ENCODE measurements at regions not wholly inside any gene's neighbourhood (a gene's known extent, or its start where the extent isn't known, plus 50 kb on each side); places are given as distances from the start of the nearest gene placed in this dataset.

DNA sequence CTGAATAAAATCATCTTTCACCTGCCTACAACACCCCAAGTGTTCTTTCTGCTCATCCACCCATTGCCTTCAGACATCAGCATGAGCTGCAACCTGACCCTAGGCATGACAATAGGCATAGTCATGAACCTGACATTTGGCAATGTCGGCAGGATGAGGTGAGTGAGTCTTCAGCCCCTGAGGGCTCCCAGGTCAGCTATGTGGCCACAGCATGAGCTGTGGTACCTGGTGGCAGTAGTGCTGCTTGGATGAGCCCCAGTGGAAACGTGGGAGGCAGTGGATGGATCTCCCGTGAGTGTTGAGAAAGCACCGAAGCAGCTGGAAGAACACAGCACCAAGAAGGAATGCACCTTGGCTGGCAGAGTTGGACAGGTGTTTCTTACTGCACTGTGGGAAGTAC lies 334.8 kb upstream of the FAR2 start:
- no peak overlapping the region for H3K4me3 ChIP-seq (ENCODE audit: low read length)
- peak in 1 of 2 donors; percentile 17 for DNase-seq
- no CpG with 5 or more reads among the region's 4 CpGs for WGBS (ENCODE audit: insufficient coverage, low lambda C conversion rate)
- no peaks in the 10 kb centered on the region for H3K9me3 ChIP-seq (ENCODE audit: control insufficient read depth, low read depth, low read length)
- no peaks in the 10 kb centered on the region for H3K36me3 ChIP-seq (ENCODE audit: control insufficient read depth, insufficient read depth, low read length)
- H3K27ac ChIP-seq (ENCODE audit: low read length): no peak overlapping the region
- H3K27me3 ChIP-seq (ENCODE audit: control insufficient read depth, insufficient read depth, low read length): no peaks in the 10 kb centered on the region
- no peaks in the 10 kb centered on the region for H3K4me1 ChIP-seq (ENCODE audit: control insufficient read depth, insufficient read depth, low read length)

- H3K4me3 ChIP-seq (ENCODE audit: low read length): no peak overlapping the region
- WGBS (ENCODE audit: insufficient coverage, low lambda C conversion rate): no CpG with 5 or more reads among the region's 7 CpGs
- H3K9me3 ChIP-seq (ENCODE audit: control insufficient read depth, low read depth, low read length): no peaks in the 10 kb centered on the region
- H3K36me3 ChIP-seq (ENCODE audit: control insufficient read depth, insufficient read depth, low read length): no peaks in the 10 kb centered on the region
- H3K27ac ChIP-seq (ENCODE audit: low read length): no peak overlapping the region
- no peak for DNase-seq
- H3K4me1 ChIP-seq (ENCODE audit: control insufficient read depth, insufficient read depth, low read length): no peaks in the 10 kb centered on the region
- H3K27me3 ChIP-seq (ENCODE audit: control insufficient read depth, insufficient read depth, low read length): no peaks in the 10 kb centered on the region
Observed at GRCh38 chr12:28817524-28817923, 331.6 kb upstream of the FAR2 start.

- H3K9me3 ChIP-seq (ENCODE audit: control insufficient read depth, low read depth, low read length): no peaks in the 10 kb centered on the region
- no peak for DNase-seq
- H3K4me1 ChIP-seq (ENCODE audit: control insufficient read depth, insufficient read depth, low read length): no peaks in the 10 kb centered on the region
- no CpG with 5 or more reads among the region's 2 CpGs for WGBS (ENCODE audit: insufficient coverage, low lambda C conversion rate)
- H3K27me3 ChIP-seq (ENCODE audit: control insufficient read depth, insufficient read depth, low read length): no peaks in the 10 kb centered on the region
- H3K4me3 ChIP-seq (ENCODE audit: low read length): no peak overlapping the region
- no peak overlapping the region for H3K27ac ChIP-seq (ENCODE audit: low read length)
- H3K36me3 ChIP-seq (ENCODE audit: control insufficient read depth, insufficient read depth, low read length): no peaks in the 10 kb centered on the region
Observed at GRCh38 chr12:28824193-28824846, 324.8 kb upstream of the FAR2 start.

- Histone ChIP-seq H3K27me3 (ENCODE audit: control insufficient read depth, insufficient read depth, low read length) (no peaks in the 10 kb centered on the region), H3K27ac (ENCODE audit: low read length) (no peak overlapping the region), H3K4me3 (ENCODE audit: low read length) (no peak overlapping the region), H3K9me3 (ENCODE audit: control insufficient read depth, low read depth, low read length) (no peaks in the 10 kb centered on the region), H3K36me3 (ENCODE audit: control insufficient read depth, insufficient read depth, low read length) (no peaks in the 10 kb centered on the region), H3K4me1 (ENCODE audit: control insufficient read depth, insufficient read depth, low read length) (no peaks in the 10 kb centered on the region)
- DNase-seq: no peak
Observed at GRCh38 chr12:28824849-28825248, 324.2 kb upstream of the FAR2 start.

DNA sequence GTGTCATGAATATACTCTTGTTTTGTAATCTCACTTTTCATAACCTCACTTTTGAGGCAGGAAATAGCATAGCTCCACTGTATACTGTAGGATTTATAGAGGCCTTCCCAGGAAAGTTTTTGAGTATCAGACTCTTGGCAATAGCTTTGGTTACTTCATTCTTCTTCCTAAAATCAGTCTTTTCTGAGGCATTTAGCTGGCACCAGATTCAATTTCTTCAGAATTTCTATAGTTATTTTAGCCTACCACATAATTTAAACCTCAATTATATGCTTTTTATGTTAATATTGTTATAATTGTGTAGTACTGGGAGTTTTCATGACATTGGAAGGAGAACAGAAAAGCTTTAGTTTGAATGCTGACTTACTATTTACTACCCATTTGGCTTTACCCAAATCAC lies 322.3 kb upstream of the FAR2 start:
- H3K4me3 ChIP-seq (ENCODE audit: low read length): no peak overlapping the region
- no peaks in the 10 kb centered on the region for H3K27me3 ChIP-seq (ENCODE audit: control insufficient read depth, insufficient read depth, low read length)
- H3K36me3 ChIP-seq (ENCODE audit: control insufficient read depth, insufficient read depth, low read length): no peaks in the 10 kb centered on the region
- H3K9me3 ChIP-seq (ENCODE audit: control insufficient read depth, low read depth, low read length): no peaks in the 10 kb centered on the region
- no peak for DNase-seq
- H3K27ac ChIP-seq (ENCODE audit: low read length): no peak overlapping the region
- H3K4me1 ChIP-seq (ENCODE audit: control insufficient read depth, insufficient read depth, low read length): no peaks in the 10 kb centered on the region

GRCh38 chr12:28827861-28828260 lies 321.2 kb upstream of the FAR2 start:
- 37% methylated on average over 2 of the region's 3 CpGs for WGBS (ENCODE audit: insufficient coverage, low lambda C conversion rate)
- no peak for DNase-seq
- no peaks in the 10 kb centered on the region for H3K36me3 ChIP-seq (ENCODE audit: control insufficient read depth, insufficient read depth, low read length)
- no peak overlapping the region for H3K27ac ChIP-seq (ENCODE audit: low read length)
- H3K4me3 ChIP-seq (ENCODE audit: low read length): no peak overlapping the region
- H3K4me1 ChIP-seq (ENCODE audit: control insufficient read depth, insufficient read depth, low read length): no peaks in the 10 kb centered on the region
- no peaks in the 10 kb centered on the region for H3K27me3 ChIP-seq (ENCODE audit: control insufficient read depth, insufficient read depth, low read length)
- no peaks in the 10 kb centered on the region for H3K9me3 ChIP-seq (ENCODE audit: control insufficient read depth, low read depth, low read length)

DNA sequence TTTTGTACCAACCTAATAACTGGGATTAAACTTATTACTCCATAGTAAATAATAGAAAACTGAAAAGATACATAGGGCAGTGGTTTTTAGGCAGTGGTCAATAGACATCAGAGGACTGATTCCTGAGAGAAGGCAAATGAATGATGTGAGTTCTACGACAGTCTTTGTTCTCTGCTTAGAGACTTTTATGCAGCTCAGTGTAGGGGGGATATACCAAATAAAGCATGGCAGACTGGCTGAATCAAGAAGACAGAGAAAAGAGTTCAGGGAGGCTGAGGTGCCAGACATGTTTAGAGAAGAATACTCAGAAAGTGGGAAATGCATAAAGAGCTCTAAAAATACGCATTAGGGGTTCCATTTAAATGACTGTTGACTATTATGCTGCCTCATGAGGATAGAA lies 320.8 kb upstream of the FAR2 start:
- Histone ChIP-seq H3K36me3 (ENCODE audit: control insufficient read depth, insufficient read depth, low read length) (no peaks in the 10 kb centered on the region), H3K4me3 (ENCODE audit: low read length) (no peak overlapping the region), H3K4me1 (ENCODE audit: control insufficient read depth, insufficient read depth, low read length) (no peaks in the 10 kb centered on the region), H3K27me3 (ENCODE audit: control insufficient read depth, insufficient read depth, low read length) (no peaks in the 10 kb centered on the region), H3K27ac (ENCODE audit: low read length) (no peak overlapping the region), H3K9me3 (ENCODE audit: control insufficient read depth, low read depth, low read length) (no peaks in the 10 kb centered on the region)
- no peak for DNase-seq
- 100% methylated on average over 1 of the region's 2 CpGs for WGBS (ENCODE audit: insufficient coverage, low lambda C conversion rate)

GRCh38 chr12:28830491-28830890 lies 318.6 kb upstream of the FAR2 start:
- H3K36me3 ChIP-seq (ENCODE audit: control insufficient read depth, insufficient read depth, low read length): no peaks in the 10 kb centered on the region
- no peaks in the 10 kb centered on the region for H3K27me3 ChIP-seq (ENCODE audit: control insufficient read depth, insufficient read depth, low read length)
- 85% methylated on average over 7 of the region's 11 CpGs for WGBS (ENCODE audit: insufficient coverage, low lambda C conversion rate)
- H3K4me3 ChIP-seq (ENCODE audit: low read length): no peak overlapping the region
- H3K27ac ChIP-seq (ENCODE audit: low read length): no peak overlapping the region
- H3K4me1 ChIP-seq (ENCODE audit: control insufficient read depth, insufficient read depth, low read length): no peaks in the 10 kb centered on the region
- DNase-seq: no peak
- no peaks in the 10 kb centered on the region for H3K9me3 ChIP-seq (ENCODE audit: control insufficient read depth, low read depth, low read length)

DNA sequence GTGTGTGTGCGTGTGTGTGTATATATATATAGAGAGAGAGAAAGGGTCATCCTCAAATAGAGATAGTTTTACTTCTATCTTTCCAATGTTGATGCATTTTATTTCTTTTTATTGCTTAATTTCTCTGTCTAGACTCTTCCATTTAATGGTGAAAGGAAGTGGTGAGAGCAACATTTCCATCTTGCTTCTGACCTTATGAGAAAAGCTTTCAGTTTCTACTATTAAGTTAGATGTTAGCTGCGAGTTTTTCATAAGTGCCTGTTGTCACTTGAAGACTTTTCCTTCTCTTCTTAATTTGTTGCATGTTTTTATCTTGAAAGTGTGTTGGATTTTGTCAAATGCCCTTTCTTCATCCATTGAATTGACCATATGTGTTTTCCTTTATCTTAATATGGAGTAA lies 304.4 kb upstream of the FAR2 start:
- no peak for DNase-seq
- WGBS (ENCODE audit: insufficient coverage, low lambda C conversion rate): 86% methylated on average over 1 of the region's 2 CpGs
- H3K4me1 ChIP-seq (ENCODE audit: control insufficient read depth, insufficient read depth, low read length): no peaks in the 10 kb centered on the region
- H3K27ac ChIP-seq (ENCODE audit: low read length): no peak overlapping the region
- no peak overlapping the region for H3K4me3 ChIP-seq (ENCODE audit: low read length)
- no peaks in the 10 kb centered on the region for H3K36me3 ChIP-seq (ENCODE audit: control insufficient read depth, insufficient read depth, low read length)
- no peaks in the 10 kb centered on the region for H3K9me3 ChIP-seq (ENCODE audit: control insufficient read depth, low read depth, low read length)
- H3K27me3 ChIP-seq (ENCODE audit: control insufficient read depth, insufficient read depth, low read length): no peaks in the 10 kb centered on the region

DNA sequence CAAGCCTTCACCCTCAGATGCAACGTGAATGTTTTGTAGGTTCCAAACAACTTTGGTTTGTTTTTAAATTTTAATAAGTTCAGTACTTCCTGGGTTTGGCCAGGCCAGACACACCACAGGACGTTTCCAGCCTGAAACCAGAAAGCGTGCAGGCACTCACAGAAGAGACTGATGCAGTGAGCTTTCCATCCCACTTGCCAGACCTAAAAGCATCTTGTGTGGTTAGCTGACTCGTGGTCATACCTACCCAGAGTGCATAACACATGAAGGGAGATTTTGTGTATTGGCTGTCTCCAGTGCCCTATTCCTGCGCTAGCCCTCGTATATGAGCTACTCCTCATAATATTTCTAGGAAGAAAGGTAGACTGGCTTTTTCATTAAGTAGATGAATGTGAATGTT lies 297.3 kb upstream of the FAR2 start:
- Histone ChIP-seq H3K9me3 (ENCODE audit: control insufficient read depth, low read depth, low read length) (no peaks in the 10 kb centered on the region), H3K27ac (ENCODE audit: low read length) (no peak overlapping the region), H3K36me3 (ENCODE audit: control insufficient read depth, insufficient read depth, low read length) (no peaks in the 10 kb centered on the region), H3K4me3 (ENCODE audit: low read length) (no peak overlapping the region), H3K27me3 (ENCODE audit: control insufficient read depth, insufficient read depth, low read length) (no peaks in the 10 kb centered on the region), H3K4me1 (ENCODE audit: control insufficient read depth, insufficient read depth, low read length) (no peaks in the 10 kb centered on the region)
- DNase-seq: no peak
- no CpG with 5 or more reads among the region's 6 CpGs for WGBS (ENCODE audit: insufficient coverage, low lambda C conversion rate)

- Histone ChIP-seq H3K36me3 (ENCODE audit: control insufficient read depth, insufficient read depth, low read length) (no peaks in the 10 kb centered on the region), H3K4me1 (ENCODE audit: control insufficient read depth, insufficient read depth, low read length) (no peaks in the 10 kb centered on the region), H3K27me3 (ENCODE audit: control insufficient read depth, insufficient read depth, low read length) (no peaks in the 10 kb centered on the region), H3K27ac (ENCODE audit: low read length) (no peak overlapping the region), H3K9me3 (ENCODE audit: control insufficient read depth, low read depth, low read length) (no peaks in the 10 kb centered on the region), H3K4me3 (ENCODE audit: low read length) (no peak overlapping the region)
- no peak for DNase-seq
- WGBS (ENCODE audit: insufficient coverage, low lambda C conversion rate): 40% methylated on average over 2 of the region's 4 CpGs
Observed at GRCh38 chr12:28855761-28856310, 293.2 kb upstream of the FAR2 start.

Data from large intestine (tissue), 3 donors.